Stimulated activated naive CD8-positive, alpha-beta T cell treated with anti-CD3 and anti-CD28 coated beads, Interleukin-15, Interleukin-2, amounts not matched to agents 100 U/mL and 50 U/mL, for 24 hours (primary cell): ENCODE measurements at regions not wholly inside any gene's neighbourhood (a gene's known extent, or its start where the extent isn't known, plus 50 kb on each side); places are given as distances from the start of the nearest gene placed in this dataset.
"Not testable (repeated sequence)": the region's sequence is repeated elsewhere in the genome, so short reads cannot be mapped to it uniquely, and the experiment has no call there.

Experiments
- ATAC-seq: fragments of 150-1000 bp; cut with Tn5 transposase; one replicate; pipeline ENCODE4 v1.10.0; 2021
- DNase-seq: peaks from one replicate; pipeline ENCODE4 v3.0.0; 2021

- DNase-seq (no peak), ATAC-seq (no peak)
These were observed 144.9 kb upstream of the TWIST2 start for GRCh38 chr2:238703053-238703415.

- DNase-seq (no peak), ATAC-seq (no peak)
These were observed 144.4 kb upstream of the TWIST2 start for GRCh38 chr2:238703436-238703835.

DNA sequence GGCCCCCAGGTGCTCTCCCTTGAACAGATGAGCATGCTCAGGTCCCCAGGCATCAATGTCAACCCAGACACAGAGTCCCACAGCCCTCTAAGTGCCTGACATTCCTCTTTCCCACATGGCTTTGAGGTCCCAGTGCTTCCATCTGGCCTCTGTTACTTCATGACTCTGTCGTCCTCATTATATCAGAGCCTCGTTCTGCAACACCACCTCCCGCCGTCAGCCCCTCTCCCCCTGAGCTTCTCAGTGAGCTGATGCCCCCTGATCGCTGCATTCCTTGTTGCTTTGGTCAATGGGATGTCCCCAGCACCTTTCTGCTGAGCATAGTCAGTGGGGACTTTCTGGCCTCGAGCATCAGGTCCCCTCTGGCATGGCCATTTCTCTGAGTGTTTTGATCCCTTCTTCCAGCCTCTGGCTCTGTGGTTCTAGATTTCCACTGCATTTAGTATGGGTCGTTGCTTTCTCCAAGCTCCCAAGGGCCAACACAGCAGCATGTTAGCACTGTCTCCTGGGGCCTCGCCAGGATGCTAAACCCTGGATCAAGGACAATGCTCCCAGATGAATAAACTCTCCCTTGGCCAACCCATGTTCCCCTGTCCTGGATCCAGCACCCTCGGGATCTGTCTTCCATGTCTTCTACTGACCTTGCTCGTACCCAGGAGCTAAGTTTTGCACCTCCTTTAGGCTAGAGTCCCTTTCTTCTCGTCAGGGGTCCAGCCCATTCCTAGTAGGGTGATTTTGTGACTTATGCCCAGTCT, 143.2 kb upstream of the TWIST2 start:
- no peak for DNase-seq

DNA sequence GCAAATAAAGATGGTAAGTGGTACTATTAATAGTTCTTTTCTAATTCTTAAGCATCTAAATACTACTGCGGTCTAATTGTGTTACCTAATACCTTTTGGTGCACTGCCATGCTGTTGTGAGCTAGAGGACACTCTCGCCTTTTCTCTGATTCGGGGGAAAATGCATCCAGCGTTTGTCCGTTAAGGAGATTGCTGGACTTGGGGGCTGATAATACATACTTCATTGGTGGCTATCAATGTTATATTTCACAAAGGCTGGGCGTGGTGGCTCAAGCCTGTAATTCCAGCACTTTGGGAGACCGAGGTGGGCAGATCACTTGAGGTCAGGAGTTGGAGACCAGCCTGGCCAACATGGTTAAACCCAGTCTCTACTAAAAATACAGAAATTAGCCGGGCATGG, 141.7 kb upstream of the TWIST2 start:
- DNase-seq (no peak), ATAC-seq (no peak)

More for the DNA sequence above, 143.2 kb upstream of the TWIST2 start:
- no peak for ATAC-seq

DNA sequence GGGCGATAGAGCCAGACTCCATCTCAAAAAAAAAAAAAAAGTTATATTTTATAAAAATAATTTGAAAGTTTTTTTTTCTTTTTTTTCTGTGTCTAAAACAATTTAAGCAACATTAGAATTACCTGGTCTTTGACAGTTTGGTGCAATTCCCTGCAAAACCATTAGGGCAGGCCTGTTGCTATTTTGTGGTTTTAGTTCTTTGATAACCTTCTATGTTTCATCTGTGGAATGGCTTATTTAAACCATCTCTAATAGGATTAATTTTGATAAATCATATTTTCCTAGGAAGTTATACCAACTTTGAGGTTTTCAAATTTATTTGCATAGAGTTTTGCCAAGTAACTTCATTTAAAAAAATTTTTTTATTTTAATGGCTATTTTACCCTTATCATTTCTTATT, 141.2 kb upstream of the TWIST2 start:
- no peak for DNase-seq
- ATAC-seq: no peak

GRCh38 chr2:238709325-238710025, 138.4 kb upstream of the TWIST2 start:
- DNase-seq (no peak), ATAC-seq (no peak)

- DNase-seq (no peak), ATAC-seq (no peak)
These were observed 137.7 kb upstream of the TWIST2 start for GRCh38 chr2:238710032-238710735.

DNA sequence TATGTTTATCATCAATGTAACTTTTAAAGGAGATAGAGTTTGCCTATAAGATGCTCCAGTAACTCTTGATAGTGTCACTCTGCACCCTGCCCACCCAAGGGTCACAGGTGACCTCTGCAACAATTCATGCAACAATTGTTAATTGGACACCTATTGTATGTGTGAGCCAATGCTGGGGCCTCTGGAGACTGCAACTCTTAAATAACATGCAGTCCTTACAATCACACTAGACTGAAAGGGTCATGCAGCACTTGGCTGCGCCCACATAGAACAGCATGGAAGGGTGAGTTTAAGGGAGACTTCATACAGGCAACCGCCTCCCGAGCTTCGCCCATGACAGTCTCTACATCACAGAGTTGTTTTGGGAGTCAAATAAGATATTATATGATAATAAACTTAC, 137.1 kb upstream of the TWIST2 start:
- DNase-seq (no peak), ATAC-seq (no peak)

DNA sequence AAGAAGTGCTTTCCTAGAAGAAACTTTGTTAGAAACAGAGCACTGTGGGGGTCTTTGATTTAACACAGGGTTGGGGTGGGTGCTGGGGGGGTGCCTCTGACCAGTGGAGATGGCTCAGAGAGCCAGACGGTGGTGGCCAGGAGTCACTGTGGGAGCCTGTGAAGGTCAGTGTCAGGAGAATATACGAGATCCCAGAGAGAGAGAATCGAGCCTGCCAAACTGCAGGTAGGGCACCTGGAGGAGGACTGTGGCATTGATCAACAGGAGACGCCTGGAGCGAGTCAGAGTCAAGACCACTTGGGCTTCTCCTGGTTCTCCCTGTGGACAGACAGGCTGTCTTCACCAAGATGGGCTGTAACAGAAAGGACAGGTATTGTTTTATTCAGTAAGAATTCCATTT, 136.5 kb upstream of the TWIST2 start:
- DNase-seq: no peak
- no peak for ATAC-seq

GRCh38 chr2:238712011-238712410, 135.9 kb upstream of the TWIST2 start:
- DNase-seq (no peak), ATAC-seq (no peak)

DNA sequence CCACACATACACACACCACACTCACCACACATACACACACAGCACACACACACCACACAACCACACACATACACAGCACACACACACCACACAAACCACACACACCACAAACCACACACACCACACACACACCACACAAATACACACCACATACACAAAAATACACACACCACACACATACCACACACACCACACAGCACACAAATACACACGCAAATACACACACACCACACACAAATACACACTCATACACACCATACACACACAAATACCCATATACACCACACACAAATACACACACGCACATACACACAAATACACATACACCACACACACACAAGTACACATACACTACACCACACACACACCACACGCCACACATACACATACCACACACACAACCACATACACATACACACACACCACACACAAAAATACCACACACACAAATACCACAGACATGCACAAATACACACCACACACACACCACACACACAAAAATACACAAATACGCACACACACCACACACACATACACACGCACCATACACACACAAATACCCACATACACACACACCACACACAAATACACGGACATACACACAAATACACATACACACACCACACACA, 134.6 kb upstream of the TWIST2 start:
- no peak for ATAC-seq
- no peak for DNase-seq

- ATAC-seq (no peak), DNase-seq (no peak)
These were observed 133.8 kb upstream of the TWIST2 start for GRCh38 chr2:238714038-238714528.

GRCh38 chr2:238716171-238716570, 131.7 kb upstream of the TWIST2 start:
- no peak for DNase-seq

DNA sequence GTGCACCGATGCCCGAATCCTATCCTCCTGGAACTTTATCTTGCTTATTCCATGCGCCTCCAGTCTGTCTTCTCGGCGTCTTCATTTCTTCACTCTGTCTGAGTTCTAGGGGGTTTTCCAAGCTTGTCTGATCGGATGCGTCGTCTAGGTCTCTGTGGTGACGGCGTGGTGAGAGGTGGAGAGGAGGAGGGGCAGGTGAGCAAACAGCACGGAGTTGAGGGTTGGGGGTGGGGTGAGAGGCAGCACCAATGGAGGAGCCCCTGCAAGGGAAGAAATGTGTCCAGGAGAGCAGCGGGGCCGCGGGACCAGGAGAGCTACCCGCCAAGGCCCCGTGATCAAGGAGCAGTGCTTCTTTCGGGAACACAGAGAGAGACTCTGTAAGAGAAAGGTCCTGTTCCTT, 131.3 kb upstream of the TWIST2 start:
- ATAC-seq (no peak), DNase-seq (no peak)

More at GRCh38 chr2:238716171-238716570, 131.7 kb upstream of the TWIST2 start:
- ATAC-seq: no peak

DNA sequence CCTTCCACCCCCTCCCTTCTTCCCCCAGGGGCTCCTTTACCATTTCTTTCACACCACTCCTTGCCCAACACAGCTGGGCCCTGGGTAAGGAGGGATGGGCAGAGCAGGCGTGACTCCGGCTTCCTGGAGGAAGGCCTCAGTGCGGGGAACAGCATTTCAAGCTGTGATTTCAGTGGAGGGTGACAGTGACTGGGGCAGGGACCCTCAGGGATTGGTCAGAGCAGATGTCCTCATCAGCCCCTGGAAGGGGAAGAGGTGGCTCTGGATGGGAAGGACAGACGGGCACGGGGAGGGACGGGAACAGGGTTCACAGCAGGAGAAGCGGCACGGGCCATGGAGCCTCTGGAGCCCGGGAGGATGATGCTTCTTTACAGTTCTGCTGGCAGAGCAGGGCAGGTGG, 130.8 kb upstream of the TWIST2 start:
- ATAC-seq: no peak
- DNase-seq: no peak

- ATAC-seq: no peak
- no peak for DNase-seq
These were observed 128.2 kb upstream of the TWIST2 start for GRCh38 chr2:238719641-238720040.

GRCh38 chr2:238720232-238720672, 127.6 kb upstream of the TWIST2 start:
- peak; percentile 69 for DNase-seq
- peak; percentile 57 for ATAC-seq

DNA sequence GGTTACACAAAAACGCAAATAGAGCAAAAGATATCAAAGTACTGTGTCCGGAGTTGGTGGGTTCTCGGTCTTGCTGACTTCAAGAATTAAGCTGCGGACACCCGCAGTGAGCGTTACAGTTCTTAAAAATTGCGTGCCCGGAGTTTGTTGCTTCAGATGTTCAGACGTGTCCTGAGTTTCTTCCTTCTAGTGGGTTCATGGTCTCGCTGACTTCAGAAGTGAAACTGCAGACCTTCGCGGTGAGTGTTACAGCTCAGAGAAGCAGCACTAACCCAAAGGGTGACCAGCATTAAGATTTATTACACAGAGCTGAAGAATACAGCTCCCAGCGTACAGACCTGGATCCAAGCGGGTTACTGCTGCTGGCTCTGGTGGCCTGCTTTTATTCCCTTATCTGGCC, 125.7 kb upstream of the TWIST2 start:
- DNase-seq (no peak), ATAC-seq (no peak)

DNA sequence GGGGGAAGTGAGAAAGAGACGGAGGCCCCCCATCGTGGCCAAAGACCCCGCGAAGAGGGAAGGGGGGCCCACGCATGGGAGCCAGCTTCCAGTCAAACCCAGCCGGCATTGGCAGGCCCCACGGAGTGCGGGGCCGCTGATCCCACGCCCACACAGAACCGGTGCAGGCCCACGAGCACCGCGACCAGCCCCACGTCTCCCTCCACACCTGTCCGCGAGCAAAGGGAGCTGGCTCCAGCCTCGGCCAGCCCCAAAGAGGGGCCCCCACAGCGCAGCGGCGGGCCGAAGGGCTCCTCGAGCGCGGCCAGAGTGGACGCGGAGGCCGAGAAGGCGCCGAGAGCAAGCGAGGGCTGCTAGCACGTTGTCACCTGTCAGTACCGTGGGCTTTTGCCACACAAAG, 125.0 kb upstream of the TWIST2 start:
- ATAC-seq: no peak
- DNase-seq: no peak

DNA sequence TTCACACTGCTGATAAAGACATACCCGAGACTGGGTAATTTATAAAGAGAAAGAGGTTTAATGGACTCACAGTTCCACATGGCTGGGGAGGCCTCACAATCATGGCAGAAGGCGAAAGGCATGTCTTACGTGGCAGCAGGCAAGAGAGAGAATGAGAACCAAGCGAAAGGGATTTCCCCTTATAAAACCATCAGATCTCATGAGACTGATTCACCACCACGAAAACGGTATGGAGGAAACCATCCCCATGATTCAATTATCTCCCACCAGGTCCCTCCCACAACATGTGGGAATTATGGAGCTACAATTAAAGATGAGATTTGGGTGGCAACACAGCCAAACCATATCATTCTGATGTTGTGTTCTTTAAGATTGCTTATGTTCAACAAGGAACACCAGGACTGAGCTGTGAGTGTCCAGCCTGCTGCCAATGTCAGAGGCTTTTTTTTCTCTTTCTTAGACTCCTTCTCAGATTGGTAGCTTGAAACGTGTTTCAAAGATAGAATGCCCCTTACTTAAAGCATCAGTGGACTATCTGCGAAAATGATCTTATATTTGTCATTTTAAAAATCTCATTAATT, 124.1 kb upstream of the TWIST2 start:
- not testable (repeated sequence) for ATAC-seq, DNase-seq

DNA sequence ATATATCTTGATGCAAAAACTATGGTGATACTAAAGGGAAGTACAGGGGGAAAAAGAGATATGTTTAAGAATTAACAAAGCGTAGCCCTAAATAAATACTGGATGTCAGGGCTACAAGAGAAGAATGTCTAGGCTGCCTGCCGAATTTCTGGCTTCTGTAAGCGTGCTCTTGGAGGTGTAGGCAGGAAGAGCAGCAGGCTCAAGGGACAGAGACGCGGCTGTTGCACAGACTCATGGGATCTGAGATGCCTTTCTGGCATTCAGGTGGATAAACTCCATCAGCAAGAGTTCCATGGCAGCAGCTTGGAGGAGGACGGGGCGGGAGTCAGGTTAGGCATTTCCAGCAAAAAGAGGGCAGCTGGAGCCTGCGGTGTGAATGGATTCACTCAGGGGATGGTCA, 123.2 kb upstream of the TWIST2 start:
- DNase-seq (no peak), ATAC-seq (no peak)

DNA sequence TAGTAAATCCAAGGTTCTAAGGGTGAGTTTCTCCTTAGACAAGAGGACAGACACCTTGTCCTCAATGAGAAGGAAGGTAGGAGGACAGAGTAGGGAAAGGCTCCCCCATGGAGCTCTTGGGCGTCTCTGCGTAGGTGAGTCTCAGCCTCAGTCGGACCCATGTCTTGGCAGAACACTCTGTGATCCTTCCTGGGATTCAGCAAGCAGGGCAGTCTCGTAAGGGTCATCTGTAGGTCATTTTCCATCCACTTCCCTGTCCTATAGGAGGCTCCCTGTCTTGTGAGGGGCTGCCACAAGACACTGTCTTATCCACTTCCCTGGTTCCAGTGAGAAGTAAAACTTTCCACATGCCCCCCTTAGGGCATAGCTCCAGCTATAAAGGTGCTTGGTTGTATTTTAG, 122.6 kb upstream of the TWIST2 start:
- no peak for DNase-seq
- ATAC-seq: no peak
